ENCODE measurements at regions not wholly inside any gene's neighbourhood (a gene's known extent, or its start where the extent isn't known, plus 50 kb on each side); places are given as distances from the start of the nearest gene placed in this dataset.
"Not testable (repeated sequence)": the region's sequence is repeated elsewhere in the genome, so short reads cannot be mapped to it uniquely, and the experiment has no call there.

GRCh38 chr21:13907385-13907784 is 297.8 kb downstream of the POTED start:
- not testable (repeated sequence) for DNase-seq

DNA sequence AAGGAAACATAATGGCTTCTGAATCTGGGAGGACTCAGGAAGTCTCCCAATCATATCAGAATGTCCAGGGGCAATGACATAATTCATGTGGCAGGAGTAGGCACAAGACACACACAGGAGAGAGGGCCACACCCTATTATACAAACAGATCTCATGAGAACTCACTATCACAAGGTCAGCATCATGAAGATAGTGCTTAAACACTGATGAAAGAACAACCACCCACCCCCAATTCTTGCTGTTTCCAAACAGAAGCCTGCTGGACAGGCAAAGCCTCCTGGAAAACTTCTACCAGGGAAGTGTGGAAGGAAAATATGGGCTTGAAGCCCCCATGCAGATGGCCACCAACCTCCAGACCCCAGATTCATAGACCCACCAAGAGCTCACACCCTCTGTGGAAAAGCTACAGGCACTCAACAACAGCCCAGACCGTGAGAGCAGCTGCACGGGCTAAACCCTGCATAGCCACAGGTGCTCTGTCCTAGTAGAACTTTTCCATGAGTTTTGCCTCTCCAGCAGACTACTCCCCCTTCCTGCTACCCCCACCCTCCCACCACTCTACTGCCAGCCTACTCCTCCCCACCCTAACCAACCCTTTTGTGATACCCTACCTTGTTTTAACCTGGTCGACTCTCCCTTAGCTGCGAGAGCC is 287.1 kb downstream of the POTED start:
- not testable (repeated sequence) for DNase-seq

DNA sequence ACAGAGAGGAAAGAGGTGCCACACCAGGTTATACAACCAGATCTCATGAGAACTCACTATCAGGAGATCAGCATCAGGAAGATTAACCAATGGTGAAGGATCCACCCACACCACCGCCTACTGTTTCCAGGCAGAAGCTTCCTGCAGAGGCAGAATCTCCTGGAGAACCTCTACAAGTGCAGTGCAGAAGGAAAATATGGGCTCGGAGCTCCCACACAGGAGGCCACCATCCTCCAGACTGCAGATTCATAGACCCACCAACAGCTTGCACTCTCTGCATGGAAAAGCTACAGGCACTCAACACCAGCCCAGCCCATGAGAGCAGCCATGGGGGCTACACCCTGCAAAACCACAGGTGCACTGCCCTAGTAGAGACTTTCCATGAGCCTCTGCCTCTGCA is 284.0 kb downstream of the POTED start:
- DNase-seq = not testable (repeated sequence)

DNA sequence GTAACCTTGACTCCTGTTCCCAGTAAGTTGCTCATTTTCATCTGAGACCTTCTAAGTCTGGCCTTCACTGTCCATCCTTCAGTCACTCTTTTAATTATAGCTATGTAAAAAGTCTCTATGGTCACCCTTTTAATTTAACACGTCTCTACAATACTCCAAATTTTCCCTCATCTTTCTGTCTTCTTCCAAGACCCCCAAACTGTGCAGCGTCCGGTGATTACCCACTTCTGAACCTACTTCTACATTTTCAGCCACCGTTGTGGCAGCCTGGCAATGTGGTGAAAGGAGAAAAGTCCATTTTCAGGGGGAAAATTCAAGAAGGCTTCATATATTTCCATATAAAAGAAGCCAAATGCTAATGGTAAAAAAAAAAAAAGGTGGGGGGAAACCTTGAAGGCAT is 283.4 kb downstream of the POTED start:
- not testable (repeated sequence) for DNase-seq

DNA sequence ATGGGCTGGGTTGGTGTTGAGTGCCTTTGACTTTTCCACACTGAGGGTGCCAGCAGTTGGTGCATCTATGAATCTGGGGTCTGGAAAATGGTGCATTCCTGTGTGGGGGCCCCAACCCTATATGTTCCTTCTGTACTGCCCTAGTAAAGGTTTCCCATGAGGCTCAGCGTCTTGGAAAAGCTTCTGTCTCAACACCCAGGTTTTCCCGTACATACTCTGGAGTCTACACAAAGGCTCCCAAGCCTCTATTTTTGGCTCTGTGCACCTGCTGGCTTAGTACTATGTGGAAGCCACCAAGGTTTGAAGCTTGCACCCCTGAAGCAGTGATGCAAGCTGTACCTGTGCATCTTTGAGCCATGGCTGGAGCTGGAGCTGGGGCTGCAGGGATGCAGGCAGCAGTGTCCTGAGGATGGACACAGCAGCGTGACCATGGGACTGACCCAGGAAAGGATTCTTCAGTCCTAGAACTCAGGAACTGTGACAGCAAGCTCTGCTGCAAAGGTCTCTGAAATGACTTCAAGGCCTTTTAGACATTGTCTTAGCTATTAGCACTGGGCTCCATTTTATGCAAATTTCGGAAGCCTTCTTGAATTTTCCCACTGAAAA is 282.7 kb downstream of the POTED start:
- not testable (repeated sequence) for DNase-seq

DNA sequence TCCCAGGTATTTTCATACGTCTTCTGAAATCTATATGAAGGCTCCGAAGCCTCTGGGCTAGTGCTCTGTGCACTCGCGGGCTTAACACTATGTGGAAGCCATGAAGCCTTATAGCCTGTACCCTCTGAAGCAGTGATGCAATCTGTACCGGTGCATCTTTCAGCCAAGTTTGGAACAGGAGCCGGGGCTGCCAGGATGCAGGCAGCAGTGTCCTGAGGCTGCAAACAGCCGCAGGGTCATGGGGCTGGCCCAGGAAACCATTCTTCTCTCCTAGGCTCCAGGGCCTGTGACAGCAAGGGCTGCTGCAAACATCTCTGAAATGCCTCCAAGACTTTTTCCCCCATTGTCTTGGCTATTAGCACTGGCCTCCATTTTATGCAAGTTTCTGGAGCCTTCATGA is 279.6 kb downstream of the POTED start:
- not testable (repeated sequence) for DNase-seq

- DNase-seq = not testable (repeated sequence)
These were observed 274.2 kb downstream of the POTED start for GRCh38 chr21:13883641-13884395.

DNA sequence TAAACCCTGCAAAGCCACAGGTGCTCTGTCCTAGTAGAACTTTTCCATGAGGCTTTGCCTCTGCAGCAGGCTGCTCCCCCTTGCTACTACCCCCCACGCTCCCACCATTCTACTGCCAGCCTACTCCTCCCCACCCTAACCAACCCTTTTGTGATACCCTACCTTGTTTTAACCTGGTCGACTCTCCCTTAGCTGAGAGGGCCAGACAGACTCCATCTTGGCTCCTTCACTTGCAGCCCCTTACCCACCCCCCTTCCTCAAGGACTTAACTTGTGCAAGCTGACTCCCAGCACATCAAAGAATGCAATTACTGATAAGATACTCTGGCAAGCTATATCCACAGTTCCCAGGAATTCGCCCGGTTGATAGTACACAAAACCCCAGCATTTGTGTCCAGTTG is 267.9 kb downstream of the POTED start:
- not testable (repeated sequence) for DNase-seq

DNA sequence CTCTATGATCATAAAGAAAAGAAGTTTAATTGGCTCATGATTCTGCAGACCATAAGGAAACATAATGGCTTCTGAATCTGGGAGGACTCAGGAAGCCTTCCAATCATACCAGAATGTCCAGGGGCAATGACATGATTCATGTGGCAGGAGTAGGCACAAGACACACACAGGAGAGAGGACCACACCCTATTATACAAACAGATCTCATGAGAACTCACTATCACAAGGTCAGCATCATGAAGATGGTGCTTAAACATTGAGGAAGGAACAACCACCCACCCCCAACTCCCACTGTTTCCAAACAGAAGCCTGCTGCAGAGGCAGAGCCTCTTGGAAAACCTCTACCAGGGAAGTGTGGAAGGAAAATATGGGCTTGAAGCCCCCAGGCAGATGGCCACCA is 267.4 kb downstream of the POTED start:
- not testable (repeated sequence) for DNase-seq

DNA sequence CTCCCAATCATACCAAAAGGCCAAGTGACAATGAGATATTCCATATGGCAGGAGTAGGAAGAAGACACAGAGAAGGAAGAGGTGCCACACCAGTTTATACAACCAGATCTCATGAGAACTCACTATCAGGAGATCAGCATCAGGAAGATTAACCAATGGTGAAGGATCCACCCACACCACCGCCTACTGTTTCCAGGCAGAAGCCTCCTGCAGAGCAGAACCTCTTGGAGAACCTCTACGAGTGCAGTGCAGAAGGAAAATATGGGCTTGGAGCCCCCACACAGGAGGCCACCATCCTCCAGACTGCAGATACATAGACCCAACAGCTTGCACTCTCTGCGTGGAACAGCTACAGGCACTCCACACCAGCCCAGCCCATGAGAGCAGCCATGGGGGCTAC is 264.4 kb downstream of the POTED start:
- DNase-seq = not testable (repeated sequence)

- DNase-seq = no peak
These were observed 245.1 kb downstream of the POTED start for GRCh38 chr21:13854638-13855037.

DNA sequence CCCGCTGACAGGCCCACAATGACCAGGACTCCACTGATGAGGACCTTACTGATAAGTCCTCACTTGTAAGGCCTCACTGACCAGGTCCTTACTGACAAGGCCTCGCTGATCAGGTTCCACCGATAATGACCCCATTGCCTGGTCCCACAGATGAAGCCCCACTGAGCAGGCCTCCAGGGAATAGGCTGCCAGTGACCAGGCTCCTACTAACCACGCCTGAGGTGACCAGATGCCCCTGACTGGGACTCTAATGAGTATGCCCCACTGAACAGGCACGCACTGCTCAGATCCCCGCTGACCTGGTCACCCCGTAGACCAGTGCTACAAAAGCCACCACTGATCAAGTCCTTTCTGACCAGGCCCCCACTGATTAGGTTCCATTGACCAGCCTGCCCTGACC is 241.2 kb downstream of the POTED start:
- not testable (repeated sequence) for DNase-seq

GRCh38 chr21:13849489-13849888 is 239.9 kb downstream of the POTED start:
- not testable (repeated sequence) for DNase-seq

DNA sequence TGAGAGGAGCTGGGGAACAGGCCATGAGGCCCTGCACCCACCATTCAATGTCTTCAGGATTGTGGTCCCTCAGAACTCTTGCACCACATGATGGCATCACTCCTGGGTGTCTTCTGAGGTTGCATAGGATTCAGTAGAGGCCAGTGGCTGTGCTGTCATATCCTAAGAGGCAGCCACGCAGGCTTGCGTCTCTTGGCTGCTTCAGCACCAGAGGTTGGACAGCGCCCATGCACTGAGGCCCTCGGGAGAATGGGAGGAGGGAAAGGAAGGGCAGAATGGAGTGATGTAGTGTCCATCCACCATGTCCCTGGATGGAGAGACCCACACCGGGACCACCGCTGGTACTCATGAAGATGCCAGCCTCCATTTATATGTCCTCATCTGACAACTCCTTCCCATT is 237.1 kb downstream of the POTED start:
- DNase-seq = not testable (repeated sequence)

- not testable (repeated sequence) for DNase-seq
These were observed 235.0 kb downstream of the POTED start for GRCh38 chr21:13844574-13844973.

DNA sequence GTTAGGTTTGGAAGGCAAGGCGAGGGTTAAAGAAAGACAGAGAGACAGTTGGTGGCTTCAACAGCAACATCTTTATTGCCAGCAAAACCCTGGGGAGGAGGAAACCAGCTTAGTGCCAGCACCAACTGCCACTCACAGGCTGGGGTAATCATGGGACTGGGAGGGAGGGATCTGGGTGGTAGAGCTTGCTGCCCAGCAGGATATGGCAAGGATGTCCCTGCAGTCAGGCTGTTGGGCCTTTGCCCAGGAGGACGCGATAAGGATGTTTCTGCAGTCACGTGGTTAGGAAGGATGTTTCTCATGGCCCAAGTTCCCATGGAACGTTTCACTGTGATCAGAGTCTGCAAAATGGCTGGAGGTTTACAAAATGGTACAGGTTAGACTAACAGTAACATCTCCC is 233.5 kb downstream of the POTED start:
- DNase-seq = not testable (repeated sequence)

GRCh38 chr21:13827666-13828065 is 218.1 kb downstream of the POTED start:
- not testable (repeated sequence) for DNase-seq

GRCh38 chr21:13827201-13827600 is 217.6 kb downstream of the POTED start:
- DNase-seq = no peak

DNA sequence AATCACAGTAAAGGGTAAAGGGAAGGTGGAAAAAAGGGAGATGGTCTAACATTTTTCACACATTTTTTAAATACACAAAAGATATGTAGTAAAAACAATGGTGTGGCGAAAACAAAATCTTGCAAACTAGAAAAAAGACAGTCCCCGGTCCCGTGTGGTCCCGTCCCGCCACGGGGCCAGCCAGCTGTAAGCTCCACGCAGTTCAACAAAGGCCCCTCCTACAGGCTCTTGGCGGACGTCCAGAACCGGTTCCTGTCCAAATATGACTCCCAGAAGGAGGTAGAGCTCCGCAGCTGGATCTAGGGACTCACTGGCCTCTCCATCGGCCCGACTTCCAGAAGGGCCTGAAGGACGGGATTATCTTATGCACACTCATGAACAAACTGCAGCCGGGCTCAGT is 216.9 kb downstream of the POTED start:
- not testable (repeated sequence) for DNase-seq

- not testable (repeated sequence) for DNase-seq
These were observed 215.7 kb downstream of the POTED start for GRCh38 chr21:13825218-13825778.

GRCh38 chr21:13820286-13820685 is 210.7 kb downstream of the POTED start:
- not testable (repeated sequence) for DNase-seq

GRCh38 chr21:13812191-13812590 is 202.6 kb downstream of the POTED start:
- DNase-seq = not testable (repeated sequence)

DNA sequence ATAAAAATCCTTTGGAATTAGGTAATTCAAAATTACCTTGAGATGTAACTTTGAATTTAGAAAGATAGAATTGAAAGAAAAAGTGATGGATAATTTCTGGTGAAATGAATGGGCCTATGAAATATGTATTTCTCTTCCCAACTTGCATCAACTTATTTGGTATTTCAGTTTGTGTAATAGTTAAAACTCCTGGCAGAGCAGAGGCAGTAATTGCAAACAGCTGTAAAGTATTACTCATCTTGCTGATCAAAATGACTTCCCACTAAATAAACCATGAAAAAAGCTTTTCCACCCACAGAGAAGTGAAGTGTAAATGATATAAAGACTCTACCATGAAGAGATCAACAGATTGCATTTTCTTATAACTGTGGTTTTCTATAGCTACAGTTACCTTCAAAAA is 201.0 kb downstream of the POTED start:
- DNase-seq = not testable (repeated sequence)

- not testable (repeated sequence) for DNase-seq
These were observed 196.9 kb downstream of the POTED start for GRCh38 chr21:13806444-13806843.
